Nephron (organoid): ENCODE measurements at regions not wholly inside any gene's neighbourhood (a gene's known extent, or its start where the extent isn't known, plus 50 kb on each side); places are given as distances from the start of the nearest gene placed in this dataset.

Experiments
- H3K27ac Mint-ChIP-seq, 3 experiments: 2 replicates each; pipeline ENCODE4 v1.8.0; 2020; ENCODE audit warnings: mixed read lengths in 3 of 3, mild to moderate bottlenecking in 2 of 3, moderate library complexity in 1 of 3
- H3K27me3 Mint-ChIP-seq: 2 replicates; pipeline ENCODE4 v1.8.0; 2021; ENCODE audit warnings: low read depth, mild to moderate bottlenecking, moderate library complexity, mixed read lengths
- H3K36me3 Mint-ChIP-seq: 2 replicates; pipeline ENCODE4 v1.8.0; 2020; ENCODE audit warnings: low read depth, mixed read lengths
- H3K4me1 Mint-ChIP-seq: 2 replicates; pipeline ENCODE4 v1.8.0; 2020; ENCODE audit warnings: mixed read lengths
- H3K4me3 Mint-ChIP-seq, 3 experiments: 2 replicates each; pipeline ENCODE4 v1.8.0; 2020; ENCODE audit warnings: mild to moderate bottlenecking in 3 of 3, mixed read lengths in 3 of 3, moderate library complexity in 2 of 3
- H3K9me3 Mint-ChIP-seq: 2 replicates; pipeline ENCODE4 v1.8.0; 2020; ENCODE audit warnings: mixed read lengths
- CTCF ChIP-seq, 3 experiments: fragments of 200-600 bp; sonication (generic); IDR thresholded peaks; one replicate each; pipeline ENCODE4 v1.5.0; 2021; ENCODE audit warnings: antibody characterized with exemption in 3 of 3; ENCODE audit not compliant: unreplicated experiment in 3 of 3

DNA sequence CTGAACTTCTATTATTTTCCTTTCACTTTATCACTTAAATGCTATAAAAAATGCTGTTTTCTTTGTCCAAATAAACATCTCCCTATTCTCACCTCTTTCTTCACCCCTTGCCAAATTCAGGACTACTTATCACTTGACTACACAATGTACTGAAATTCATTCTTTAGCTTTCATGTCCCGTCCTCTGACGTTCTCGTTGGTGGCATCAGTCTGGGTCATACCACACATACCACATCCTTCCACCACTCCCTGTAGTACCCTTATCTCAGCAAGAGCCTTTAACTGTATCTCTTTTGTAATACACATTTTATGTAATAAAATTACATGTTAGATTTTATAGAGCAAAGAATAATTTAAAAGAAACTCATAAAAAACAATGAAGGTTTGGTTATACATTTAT is 231.1 kb upstream of the PAPPA start:
- Mint-ChIP-seq H3K36me3 (no peaks in the 10 kb centered on the region), H3K4me3 (no peak overlapping the region), H3K27me3 (no peaks in the 10 kb centered on the region), H3K4me1 (no peaks in the 10 kb centered on the region), H3K27ac (no peak overlapping the region), H3K9me3 (peaks cover 8% of the 10 kb centered on the region)
- no peak for TF ChIP-seq CTCF (IDR thresholded peaks at IDR 0.05; ENCODE audit: unreplicated experiment in 3 of 3)

- TF ChIP-seq CTCF (IDR thresholded peaks at IDR 0.05; ENCODE audit: unreplicated experiment in 3 of 3): no peak
- H3K27ac Mint-ChIP-seq: no peak overlapping the region
- H3K36me3 Mint-ChIP-seq: no peaks in the 10 kb centered on the region
- no peaks in the 10 kb centered on the region for H3K4me1 Mint-ChIP-seq
- H3K9me3 Mint-ChIP-seq: peaks cover 8% of the 10 kb centered on the region
- no peaks in the 10 kb centered on the region for H3K27me3 Mint-ChIP-seq
- no peak overlapping the region for H3K4me3 Mint-ChIP-seq
Measured at GRCh38 chr9:115923410-115923809, 230.2 kb upstream of the PAPPA start.

DNA sequence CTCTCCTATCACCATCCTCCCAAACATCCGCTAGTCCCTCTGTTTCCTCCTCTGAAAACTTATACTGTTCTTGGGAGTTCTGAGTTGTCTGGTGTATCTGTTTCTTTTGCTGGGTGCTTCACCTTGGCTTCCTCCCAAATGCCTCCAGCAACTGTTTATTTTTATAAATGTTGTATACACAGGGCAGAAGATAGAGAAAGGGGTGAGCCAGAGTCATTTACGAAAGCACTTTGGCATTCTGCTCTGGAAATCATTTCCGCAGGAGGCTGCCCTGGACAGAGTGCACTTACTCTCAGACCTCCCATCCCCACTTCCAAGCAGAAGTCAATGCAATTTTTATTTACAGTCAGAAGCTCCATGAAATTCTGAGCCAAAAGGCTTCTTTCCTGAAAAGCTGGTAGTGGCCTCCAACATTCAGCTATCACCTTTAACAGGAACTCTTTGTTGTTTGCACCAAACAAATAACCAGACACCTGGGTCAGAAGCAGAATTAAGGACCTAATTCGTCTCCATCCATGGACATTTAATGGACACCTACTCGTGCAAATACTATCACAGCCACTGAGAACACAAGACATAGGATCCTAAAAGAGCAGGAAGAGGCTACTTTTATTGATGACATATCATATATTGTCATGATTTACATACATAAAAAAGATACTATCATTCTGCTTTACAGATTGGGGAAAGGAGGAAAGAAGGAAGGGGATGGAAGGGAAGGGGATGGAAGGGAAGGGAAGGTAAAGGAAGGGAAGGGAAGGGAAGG is 229.5 kb upstream of the PAPPA start:
- H3K36me3 Mint-ChIP-seq: no peaks in the 10 kb centered on the region
- no peak overlapping the region for H3K4me3 Mint-ChIP-seq
- no peaks in the 10 kb centered on the region for H3K27me3 Mint-ChIP-seq
- no peaks in the 10 kb centered on the region for H3K4me1 Mint-ChIP-seq
- no peak for TF ChIP-seq CTCF (IDR thresholded peaks at IDR 0.05; ENCODE audit: unreplicated experiment in 3 of 3)
- H3K27ac Mint-ChIP-seq: no peak overlapping the region
- peaks cover 8% of the 10 kb centered on the region for H3K9me3 Mint-ChIP-seq

DNA sequence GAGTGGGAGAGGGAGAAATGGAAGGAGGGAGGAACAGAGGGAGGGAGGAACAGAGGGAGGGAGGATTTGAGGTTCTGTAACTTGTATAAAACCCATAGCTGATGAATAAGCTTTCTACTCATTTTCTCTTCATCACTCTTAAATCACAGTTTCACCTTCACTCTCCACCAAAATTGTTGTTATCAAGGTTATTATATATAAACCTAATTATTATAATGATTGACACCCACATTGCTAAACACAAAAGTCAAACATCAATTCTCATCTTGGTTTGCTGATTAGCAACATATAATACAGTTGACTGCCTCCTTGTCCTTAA is 229.0 kb upstream of the PAPPA start:
- no peaks in the 10 kb centered on the region for H3K4me1 Mint-ChIP-seq
- no peak overlapping the region for H3K27ac Mint-ChIP-seq
- H3K36me3 Mint-ChIP-seq: no peaks in the 10 kb centered on the region
- H3K27me3 Mint-ChIP-seq: no peaks in the 10 kb centered on the region
- TF ChIP-seq CTCF (IDR thresholded peaks at IDR 0.05; ENCODE audit: unreplicated experiment in 3 of 3): no peak
- H3K9me3 Mint-ChIP-seq: peaks cover 8% of the 10 kb centered on the region
- H3K4me3 Mint-ChIP-seq: no peak overlapping the region

GRCh38 chr9:115925424-115925823 is 228.2 kb upstream of the PAPPA start:
- Mint-ChIP-seq H3K9me3 (peaks cover 8% of the 10 kb centered on the region), H3K27ac (no peak overlapping the region), H3K4me3 (no peak overlapping the region), H3K4me1 (no peaks in the 10 kb centered on the region), H3K36me3 (no peaks in the 10 kb centered on the region), H3K27me3 (no peaks in the 10 kb centered on the region)
- TF ChIP-seq CTCF (IDR thresholded peaks at IDR 0.05; ENCODE audit: unreplicated experiment in 3 of 3): no peak

- Mint-ChIP-seq H3K4me1 (no peaks in the 10 kb centered on the region), H3K27ac (no peak overlapping the region), H3K36me3 (no peaks in the 10 kb centered on the region), H3K9me3 (no peaks in the 10 kb centered on the region), H3K4me3 (no peak overlapping the region), H3K27me3 (no peaks in the 10 kb centered on the region)
- TF ChIP-seq CTCF (IDR thresholded peaks at IDR 0.05; ENCODE audit: unreplicated experiment in 3 of 3): no peak
Measured at GRCh38 chr9:115930472-115930871, 223.1 kb upstream of the PAPPA start.
